ENCODE measurements at regions not wholly inside any gene's neighbourhood (a gene's known extent, or its start where the extent isn't known, plus 50 kb on each side); places are given as distances from the start of the nearest gene placed in this dataset.

DNA sequence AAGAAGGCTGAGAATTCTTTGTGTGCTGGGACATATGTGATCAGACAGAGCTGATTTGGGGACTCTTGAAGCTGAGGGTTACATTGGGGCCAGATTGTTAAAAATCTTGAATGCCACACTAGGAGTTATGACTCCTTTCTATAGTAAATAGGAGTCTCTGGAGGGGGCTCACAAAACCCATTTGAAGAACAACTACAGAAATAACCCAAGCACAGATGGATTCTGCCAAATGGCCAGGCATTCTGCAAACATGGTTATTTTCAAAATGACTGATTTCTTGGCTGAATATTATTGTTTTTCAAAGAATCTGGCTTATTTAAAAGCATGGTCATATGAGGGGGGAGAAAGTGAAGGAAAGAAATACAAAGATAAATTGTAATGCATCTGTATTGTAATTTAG, 625.5 kb upstream of the TENM4 start:
- Histone ChIP-seq H3K9me1 (ENCODE audit: insufficient read depth, low read length) (no peaks in the 10 kb centered on the region), H3K36me3 (ENCODE audit: control insufficient read depth, insufficient read depth, low read length) (no peaks in the 10 kb centered on the region), H3K27ac (ENCODE audit: insufficient read depth, low read length) (no peak overlapping the region), H3K4me3 (ENCODE audit: insufficient read depth, low read depth, low read length) (no peak overlapping the region), H4K91ac (ENCODE audit: insufficient read depth, low read depth, low read length) (no peak overlapping the region), H2BK15ac (ENCODE audit: low read depth, low read length) (no peak overlapping the region), H2AK9ac (replicated peaks; ENCODE audit: low read depth, low read length, poor library complexity) (no peak overlapping the region), H4K20me1 (ENCODE audit: insufficient read depth, low read length) (no peaks in the 10 kb centered on the region), H2BK120ac (ENCODE audit: low read depth, low read length) (no peak overlapping the region), H3K23ac (ENCODE audit: low read depth, low read length) (no peak overlapping the region), H4K8ac (ENCODE audit: low read depth in 2 of 2, low read length in 2 of 2) (no peak overlapping the region), H3K4me2 (ENCODE audit: low read depth, low read length) (no peak overlapping the region), H2BK20ac (ENCODE audit: low read depth, low read length) (no peak overlapping the region), H3K9ac (ENCODE audit: low read depth, low read length) (no peak overlapping the region), H3K79me1 (ENCODE audit: low read depth in 1 of 2, low read length in 2 of 2) (no peaks in the 10 kb centered on the region), H3K14ac (replicated peaks; ENCODE audit: low read depth, low read length) (no peak overlapping the region), H4K5ac (ENCODE audit: low read depth, low read length) (no peak overlapping the region), H3K9me3 (ENCODE audit: control insufficient read depth, insufficient read depth, low read length) (no peaks in the 10 kb centered on the region), H3K56ac (ENCODE audit: extremely low read depth, insufficient read depth, low read length) (no peak overlapping the region), H2AK5ac (ENCODE audit: low read depth, low read length) (no peak overlapping the region), H3K27me3 (ENCODE audit: control insufficient read depth, insufficient read depth, low read length) (no peaks in the 10 kb centered on the region; the same call in 1 of the 2 replicates), H2BK5ac (ENCODE audit: low read depth, low read length, poor library complexity, severe bottlenecking) (no peak overlapping the region), H3K4ac (ENCODE audit: low read depth, low read length) (no peak overlapping the region), H2AFZ (replicated peaks; ENCODE audit: low read length, poor library complexity) (no peak overlapping the region), H3K18ac (ENCODE audit: low read depth, low read length) (no peak overlapping the region), H3K4me1 (ENCODE audit: control insufficient read depth, insufficient read depth, low read length) (no peaks in the 10 kb centered on the region)
- no peak for ATAC-seq (ENCODE audit: low read depth)
- ChIA-PET POLR2A (ENCODE audit: unreplicated experiment) (no interaction called here), CTCF (no interaction called here)
- in situ Hi-C loops (cut with MboI; ENCODE audit: low sequenced_read_pairs): no loop called here
- no TSS peak for BruUV-seq (replicated peaks)
- no peak for DNase-seq
- dilution Hi-C loops (cut with HindIII; ENCODE audit: low sequenced_read_pairs, unreplicated experiment): no loop called here
- intact Hi-C loops (cut with micrococcal nuclease): no loop called here
- TF ChIP-seq BHLHE40 (IDR thresholded peaks at IDR 0.05; ENCODE audit: low read depth, low read length) (no peak), CHD1 (IDR thresholded peaks at IDR 0.05; ENCODE audit: low read depth, low read length) (no peak), POLR2A (IDR thresholded peaks at IDR 0.05; ENCODE audit: low read depth, low read length) (no peak), MXI1 (IDR thresholded peaks at IDR 0.05; ENCODE audit: borderline replicate concordance, low read depth, low read length) (no peak), CEBPB (IDR thresholded peaks at IDR 0.05; ENCODE audit: low read depth, low read length) (no peak)
- TF ChIP-seq, protein P1, sequence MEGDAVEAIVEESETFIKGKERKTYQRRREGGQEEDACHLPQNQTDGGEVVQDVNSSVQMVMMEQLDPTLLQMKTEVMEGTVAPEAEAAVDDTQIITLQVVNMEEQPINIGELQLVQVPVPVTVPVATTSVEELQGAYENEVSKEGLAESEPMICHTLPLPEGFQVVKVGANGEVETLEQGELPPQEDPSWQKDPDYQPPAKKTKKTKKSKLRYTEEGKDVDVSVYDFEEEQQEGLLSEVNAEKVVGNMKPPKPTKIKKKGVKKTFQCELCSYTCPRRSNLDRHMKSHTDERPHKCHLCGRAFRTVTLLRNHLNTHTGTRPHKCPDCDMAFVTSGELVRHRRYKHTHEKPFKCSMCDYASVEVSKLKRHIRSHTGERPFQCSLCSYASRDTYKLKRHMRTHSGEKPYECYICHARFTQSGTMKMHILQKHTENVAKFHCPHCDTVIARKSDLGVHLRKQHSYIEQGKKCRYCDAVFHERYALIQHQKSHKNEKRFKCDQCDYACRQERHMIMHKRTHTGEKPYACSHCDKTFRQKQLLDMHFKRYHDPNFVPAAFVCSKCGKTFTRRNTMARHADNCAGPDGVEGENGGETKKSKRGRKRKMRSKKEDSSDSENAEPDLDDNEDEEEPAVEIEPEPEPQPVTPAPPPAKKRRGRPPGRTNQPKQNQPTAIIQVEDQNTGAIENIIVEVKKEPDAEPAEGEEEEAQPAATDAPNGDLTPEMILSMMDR (conservative IDR thresholded peaks at IDR 0.05; ENCODE audit: low read depth, low read length): no peak
- TF ChIP-seq, protein P2, sequence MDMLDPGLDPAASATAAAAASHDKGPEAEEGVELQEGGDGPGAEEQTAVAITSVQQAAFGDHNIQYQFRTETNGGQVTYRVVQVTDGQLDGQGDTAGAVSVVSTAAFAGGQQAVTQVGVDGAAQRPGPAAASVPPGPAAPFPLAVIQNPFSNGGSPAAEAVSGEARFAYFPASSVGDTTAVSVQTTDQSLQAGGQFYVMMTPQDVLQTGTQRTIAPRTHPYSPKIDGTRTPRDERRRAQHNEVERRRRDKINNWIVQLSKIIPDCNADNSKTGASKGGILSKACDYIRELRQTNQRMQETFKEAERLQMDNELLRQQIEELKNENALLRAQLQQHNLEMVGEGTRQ (IDR thresholded peaks at IDR 0.05; ENCODE audit: low read depth, low read length): no peak
